ENCODE measurements at regions not wholly inside any gene's neighbourhood (a gene's known extent, or its start where the extent isn't known, plus 50 kb on each side); places are given as distances from the start of the nearest gene placed in this dataset.
"Not testable (repeated sequence)": the region's sequence is repeated elsewhere in the genome, so short reads cannot be mapped to it uniquely, and the experiment has no call there.

DNA sequence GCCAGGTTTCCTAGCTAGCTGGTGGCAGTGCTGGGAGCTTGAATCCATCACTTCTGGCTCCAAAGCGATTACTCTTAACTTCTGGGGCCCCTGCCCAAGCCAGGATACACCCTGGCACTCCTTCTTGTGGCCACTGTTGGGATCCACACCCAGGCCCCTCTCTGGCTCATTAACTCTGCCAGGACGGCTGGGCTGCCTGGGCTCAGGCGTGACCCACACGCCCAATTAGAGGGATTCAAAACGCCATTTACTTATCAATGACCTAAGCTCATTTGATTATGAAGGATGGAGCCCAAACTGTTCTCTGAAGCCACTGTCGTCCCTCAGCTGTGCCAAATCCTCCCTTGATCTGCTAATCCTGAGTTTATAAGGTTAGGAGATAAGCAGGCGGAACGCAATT, 79.7 kb upstream of the BRD7 start:
- ChIA-PET CTCF (no interaction called here), POLR2A (no interaction called here)
- TF ChIP-seq CTCF (IDR thresholded peaks at IDR 0.05; ENCODE audit: control extremely low read depth, extremely low read depth, low read depth, missing control alignments), result no peak
- no peak for DNase-seq (ENCODE audit: extremely low spot score)

DNA sequence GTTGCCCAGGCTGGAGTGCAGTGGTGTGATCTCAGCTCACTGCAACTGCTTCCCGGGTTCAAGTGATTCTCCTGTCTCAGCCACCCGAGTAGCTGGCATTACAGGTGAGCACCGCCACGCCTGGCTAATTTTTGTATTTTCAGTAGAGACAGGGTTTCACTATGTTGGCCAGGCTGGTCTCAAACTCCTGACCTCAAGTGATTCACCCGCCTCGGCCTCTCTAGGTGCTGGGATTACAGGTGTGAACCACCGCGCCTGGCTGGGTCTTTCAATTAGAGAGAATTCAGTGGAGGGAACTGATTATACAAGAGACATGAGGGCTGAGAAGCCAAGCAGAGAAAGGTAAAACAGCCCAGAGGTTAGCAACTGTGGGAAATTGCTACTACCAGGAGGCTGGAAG, 78.6 kb upstream of the BRD7 start:
- DNase-seq (ENCODE audit: extremely low spot score); POLR2A ChIA-PET: not testable (repeated sequence)
- CTCF ChIA-PET, result interaction anchor here (1.2 kb wide), 1 partner anchor 8 kb away, joined by 3 read pairs; no protein-coding TSS in a partner anchor

- ChIA-PET CTCF (interaction anchor here (1.2 to 1.4 kb wide), 2 partner anchors 8 to 13 kb away, joined by 3 read pairs; no protein-coding TSS in a partner anchor), POLR2A (no interaction called here)
- no peak for DNase-seq (ENCODE audit: extremely low spot score)
- no peak for TF ChIP-seq CTCF (IDR thresholded peaks at IDR 0.05; ENCODE audit: control extremely low read depth, extremely low read depth, low read depth, missing control alignments)
Measured at GRCh38 chr16:50446861-50447260, 78.1 kb upstream of the BRD7 start.

DNA sequence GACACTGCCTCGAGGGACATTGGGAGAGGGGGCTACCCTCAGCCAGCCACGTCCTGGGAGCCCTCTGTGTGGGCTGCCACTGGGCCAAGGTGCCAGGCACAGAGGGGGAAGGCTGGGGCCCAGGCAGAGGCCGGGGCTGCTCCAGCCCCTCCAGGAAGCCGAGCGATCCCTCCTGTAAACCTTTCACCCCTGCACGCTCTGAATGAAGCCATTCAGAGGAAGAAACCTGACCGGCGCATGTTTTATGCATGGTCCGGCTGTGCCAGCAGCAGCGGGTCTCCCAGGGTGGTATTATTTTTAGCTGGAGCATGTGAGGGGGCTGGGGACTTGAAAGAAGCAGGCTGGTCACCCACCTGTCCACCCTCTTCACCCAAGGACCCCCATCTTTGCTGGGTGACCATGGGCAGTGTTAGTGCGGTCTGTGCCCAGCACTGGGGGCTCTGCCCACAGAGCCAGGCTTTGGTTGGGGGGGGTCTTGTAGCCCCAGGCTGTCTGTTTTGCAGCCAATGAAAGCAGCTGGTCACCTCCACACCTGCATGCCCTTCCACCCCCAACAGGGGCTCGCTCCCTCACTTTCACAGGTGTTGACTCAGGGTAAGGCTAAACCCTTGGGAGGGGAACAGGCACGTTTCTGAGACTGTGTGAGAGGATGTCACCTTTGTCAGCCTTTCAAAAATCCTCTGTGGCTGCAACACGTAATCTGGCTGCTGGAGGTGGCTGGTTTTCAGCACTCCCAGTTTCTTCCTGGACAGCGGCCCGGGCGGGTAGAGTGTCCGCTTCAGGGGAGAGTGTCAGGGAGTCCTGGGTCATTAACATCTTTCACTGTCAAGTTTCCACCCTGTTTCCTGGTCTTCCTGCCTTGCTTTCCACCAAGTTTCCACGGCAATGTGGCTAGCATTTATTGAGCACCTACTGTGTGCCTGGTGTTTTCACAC, 77.1 kb upstream of the BRD7 start:
- CTCF ChIA-PET, result interaction anchor here (1.4 kb wide), 1 partner anchor 12 kb away, joined by 3 read pairs; no protein-coding TSS in a partner anchor
- POLR2A ChIA-PET, result no interaction called here
- no peak for DNase-seq (ENCODE audit: extremely low spot score)
- TF ChIP-seq CTCF (IDR thresholded peaks at IDR 0.05; ENCODE audit: control extremely low read depth, extremely low read depth, low read depth, missing control alignments), result no peak

GRCh38 chr16:50444526-50444925, 75.7 kb upstream of the BRD7 start:
- POLR2A ChIA-PET, result no interaction called here
- CTCF ChIA-PET, result interaction anchor here (0.9 kb wide), 1 partner anchor 362 kb away, joined by 3 read pairs; no protein-coding TSS in a partner anchor
- TF ChIP-seq CTCF (IDR thresholded peaks at IDR 0.05; ENCODE audit: control extremely low read depth, extremely low read depth, low read depth, missing control alignments), result no peak
- DNase-seq (ENCODE audit: extremely low spot score), result no peak

- ChIA-PET CTCF (interaction anchor here (1.0 to 2.0 kb wide), 3 partner anchors 12 to 364 kb away, joined by 3 to 5 read pairs (median 3); no protein-coding TSS in a partner anchor), POLR2A (no interaction called here)
- DNase-seq (ENCODE audit: extremely low spot score), result no peak
- no peak for TF ChIP-seq CTCF (IDR thresholded peaks at IDR 0.05; ENCODE audit: control extremely low read depth, extremely low read depth, low read depth, missing control alignments)
Measured at GRCh38 chr16:50442221-50442620, 73.4 kb upstream of the BRD7 start.

Data from GM10248 (cell line).